ENCODE measurements at regions not wholly inside any gene's neighbourhood (a gene's known extent, or its start where the extent isn't known, plus 50 kb on each side); places are given as distances from the start of the nearest gene placed in this dataset.
A peak's percentile ranks its signal among the peaks of the same experiment; 100 is the strongest.
"Not testable (repeated sequence)": the region's sequence is repeated elsewhere in the genome, so short reads cannot be mapped to it uniquely, and the experiment has no call there.

DNA sequence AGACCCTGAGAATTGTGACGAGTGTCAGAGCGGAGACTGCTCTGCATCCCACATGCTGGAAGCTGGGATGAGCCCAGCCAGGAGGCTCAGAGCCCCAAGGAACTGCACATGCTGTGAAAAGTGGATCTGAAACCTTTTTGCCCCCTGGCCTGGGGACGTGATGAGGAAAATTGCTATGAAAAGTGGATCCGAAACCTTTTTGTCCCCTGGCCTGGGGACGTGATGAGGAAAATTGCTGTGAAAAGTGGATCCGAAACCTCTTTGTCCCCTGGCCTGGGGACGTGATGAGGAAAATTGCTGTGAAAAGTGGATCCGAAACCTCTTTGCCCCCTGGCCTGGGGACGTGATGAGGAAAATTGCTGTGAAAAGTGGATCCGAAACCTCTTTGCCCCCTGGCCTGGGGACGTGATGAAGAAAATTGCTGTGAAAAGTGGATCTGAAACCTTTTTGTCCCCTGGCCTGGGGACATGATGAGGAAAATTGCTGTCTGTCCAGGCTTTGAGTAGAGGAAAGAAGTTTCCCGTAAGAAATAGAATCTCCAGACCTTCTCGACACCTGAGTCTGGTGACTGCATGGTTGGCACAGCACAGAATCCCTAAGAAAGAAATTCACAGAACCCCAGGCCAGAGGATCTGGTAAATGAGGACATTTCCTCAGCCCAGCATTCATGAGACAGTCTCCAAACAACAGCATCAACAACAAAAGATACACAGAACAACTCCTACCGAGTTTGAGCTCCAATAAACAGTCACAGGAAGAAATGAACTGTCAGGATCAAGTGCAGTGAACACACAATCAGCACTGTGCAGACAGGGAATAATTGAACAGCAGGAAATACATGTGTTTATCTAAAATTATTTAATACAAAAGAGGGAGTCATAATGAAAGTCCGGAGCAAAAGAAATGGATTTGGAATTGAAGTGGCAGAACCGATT is 188.8 kb downstream of the LAT start:
- DNase-seq (ENCODE audit: low read depth); H3K4me3 ChIP-seq (ENCODE audit: control insufficient read depth, low read depth, low read length): not testable (repeated sequence)

- not testable (repeated sequence) for H3K4me3 ChIP-seq (ENCODE audit: control insufficient read depth, low read depth, low read length); DNase-seq (ENCODE audit: low read depth)
These were observed 187.4 kb downstream of the LAT start for GRCh38 chr16:29172098-29172724.

GRCh38 chr16:29171296-29171695 is 186.4 kb downstream of the LAT start:
- H3K4me3 ChIP-seq (ENCODE audit: control insufficient read depth, low read depth, low read length); DNase-seq (ENCODE audit: low read depth): not testable (repeated sequence)

GRCh38 chr16:29170393-29171119 is 185.7 kb downstream of the LAT start:
- DNase-seq (ENCODE audit: low read depth); H3K4me3 ChIP-seq (ENCODE audit: control insufficient read depth, low read depth, low read length): not testable (repeated sequence)

GRCh38 chr16:29169295-29169994 is 184.6 kb downstream of the LAT start:
- not testable (repeated sequence) for DNase-seq (ENCODE audit: low read depth); H3K4me3 ChIP-seq (ENCODE audit: control insufficient read depth, low read depth, low read length)

GRCh38 chr16:29168515-29169259 is 183.8 kb downstream of the LAT start:
- DNase-seq (ENCODE audit: low read depth); H3K4me3 ChIP-seq (ENCODE audit: control insufficient read depth, low read depth, low read length): not testable (repeated sequence)

DNA sequence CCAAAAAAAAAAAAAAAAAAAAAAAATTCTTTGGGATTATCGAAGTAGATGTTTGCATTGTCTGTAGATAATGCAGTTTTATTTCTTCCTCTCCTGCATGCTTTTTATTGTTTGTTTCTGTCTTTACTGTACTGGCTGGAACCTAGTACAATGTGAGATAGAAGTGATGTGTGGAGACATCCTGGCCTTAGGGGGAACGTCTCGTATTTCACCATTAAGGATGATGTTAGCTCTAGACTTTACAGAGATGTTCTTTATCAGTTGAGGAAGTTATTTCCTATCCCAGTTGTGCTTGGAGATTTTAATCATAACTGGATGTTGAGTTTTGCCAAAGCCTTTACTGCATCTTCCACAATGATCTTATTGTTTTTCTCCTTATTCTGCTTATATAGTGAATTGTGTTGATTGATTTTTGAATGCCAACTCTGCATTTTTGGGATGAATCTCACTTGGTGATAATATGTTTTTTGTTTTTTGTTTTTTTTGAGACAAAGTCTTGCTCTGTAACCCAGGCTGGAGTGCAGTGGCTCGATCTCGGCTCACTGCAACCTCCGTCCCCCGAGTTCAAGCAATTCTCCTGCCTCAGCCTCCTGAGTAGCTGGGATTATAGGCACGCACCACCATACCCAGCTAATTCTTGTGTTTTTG is 179.7 kb downstream of the LAT start:
- not testable (repeated sequence) for H3K4me3 ChIP-seq (ENCODE audit: control insufficient read depth, low read depth, low read length); DNase-seq (ENCODE audit: low read depth)

GRCh38 chr16:29160171-29160570 is 175.3 kb downstream of the LAT start:
- DNase-seq (ENCODE audit: low read depth); H3K4me3 ChIP-seq (ENCODE audit: control insufficient read depth, low read depth, low read length): not testable (repeated sequence)

- not testable (repeated sequence) for H3K4me3 ChIP-seq (ENCODE audit: control insufficient read depth, low read depth, low read length); DNase-seq (ENCODE audit: low read depth)
These were observed 174.8 kb downstream of the LAT start for GRCh38 chr16:29159603-29160002.

GRCh38 chr16:29158785-29159184 is 173.9 kb downstream of the LAT start:
- TF ChIP-seq, protein P1, sequence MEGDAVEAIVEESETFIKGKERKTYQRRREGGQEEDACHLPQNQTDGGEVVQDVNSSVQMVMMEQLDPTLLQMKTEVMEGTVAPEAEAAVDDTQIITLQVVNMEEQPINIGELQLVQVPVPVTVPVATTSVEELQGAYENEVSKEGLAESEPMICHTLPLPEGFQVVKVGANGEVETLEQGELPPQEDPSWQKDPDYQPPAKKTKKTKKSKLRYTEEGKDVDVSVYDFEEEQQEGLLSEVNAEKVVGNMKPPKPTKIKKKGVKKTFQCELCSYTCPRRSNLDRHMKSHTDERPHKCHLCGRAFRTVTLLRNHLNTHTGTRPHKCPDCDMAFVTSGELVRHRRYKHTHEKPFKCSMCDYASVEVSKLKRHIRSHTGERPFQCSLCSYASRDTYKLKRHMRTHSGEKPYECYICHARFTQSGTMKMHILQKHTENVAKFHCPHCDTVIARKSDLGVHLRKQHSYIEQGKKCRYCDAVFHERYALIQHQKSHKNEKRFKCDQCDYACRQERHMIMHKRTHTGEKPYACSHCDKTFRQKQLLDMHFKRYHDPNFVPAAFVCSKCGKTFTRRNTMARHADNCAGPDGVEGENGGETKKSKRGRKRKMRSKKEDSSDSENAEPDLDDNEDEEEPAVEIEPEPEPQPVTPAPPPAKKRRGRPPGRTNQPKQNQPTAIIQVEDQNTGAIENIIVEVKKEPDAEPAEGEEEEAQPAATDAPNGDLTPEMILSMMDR (conservative IDR thresholded peaks at IDR 0.05; ENCODE audit: control insufficient read depth, insufficient read depth, low read depth, low read length) = no peak
- H3K4me3 ChIP-seq (ENCODE audit: control insufficient read depth, low read depth, low read length) = no peak overlapping the region
- no peak for DNase-seq (ENCODE audit: low read depth)

DNA sequence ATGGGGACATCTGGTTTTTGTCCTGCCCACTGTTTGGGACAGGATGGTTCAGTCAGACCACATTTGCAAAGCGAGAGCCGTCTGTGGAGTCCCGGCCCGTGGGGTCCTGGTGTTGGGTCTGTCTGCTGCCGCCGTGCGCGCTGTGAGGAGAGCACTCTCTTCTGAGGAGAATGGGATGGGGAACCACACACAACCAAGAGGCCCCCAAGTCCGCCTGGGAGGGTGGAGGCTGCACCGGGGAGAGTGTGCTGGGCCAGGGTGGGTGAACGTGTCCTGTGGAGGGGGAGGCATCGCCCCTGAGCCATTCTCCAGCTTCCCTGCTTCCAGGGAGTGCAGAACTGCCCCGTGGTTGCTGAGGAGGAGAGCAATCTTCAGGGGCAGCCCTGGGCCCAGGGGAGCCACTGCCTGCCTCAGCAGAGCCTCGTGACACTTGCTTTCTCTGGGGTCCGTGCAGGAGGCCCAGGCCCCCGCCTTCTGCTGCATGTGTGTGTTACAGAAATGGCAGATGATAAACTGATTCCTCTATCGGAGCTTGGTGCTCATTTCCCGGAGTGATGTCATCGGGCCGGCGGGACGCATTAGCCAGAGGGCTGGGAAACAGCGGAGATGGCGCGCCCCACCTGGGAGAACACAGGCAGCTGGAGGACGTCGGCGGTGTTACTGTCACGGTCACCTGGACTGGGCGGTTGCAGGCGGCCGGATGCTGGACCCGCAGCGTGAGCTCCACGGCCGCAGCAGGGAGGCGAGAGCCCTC is 173.4 kb downstream of the LAT start:
- not testable (repeated sequence) for DNase-seq (ENCODE audit: low read depth); H3K4me3 ChIP-seq (ENCODE audit: control insufficient read depth, low read depth, low read length)

DNA sequence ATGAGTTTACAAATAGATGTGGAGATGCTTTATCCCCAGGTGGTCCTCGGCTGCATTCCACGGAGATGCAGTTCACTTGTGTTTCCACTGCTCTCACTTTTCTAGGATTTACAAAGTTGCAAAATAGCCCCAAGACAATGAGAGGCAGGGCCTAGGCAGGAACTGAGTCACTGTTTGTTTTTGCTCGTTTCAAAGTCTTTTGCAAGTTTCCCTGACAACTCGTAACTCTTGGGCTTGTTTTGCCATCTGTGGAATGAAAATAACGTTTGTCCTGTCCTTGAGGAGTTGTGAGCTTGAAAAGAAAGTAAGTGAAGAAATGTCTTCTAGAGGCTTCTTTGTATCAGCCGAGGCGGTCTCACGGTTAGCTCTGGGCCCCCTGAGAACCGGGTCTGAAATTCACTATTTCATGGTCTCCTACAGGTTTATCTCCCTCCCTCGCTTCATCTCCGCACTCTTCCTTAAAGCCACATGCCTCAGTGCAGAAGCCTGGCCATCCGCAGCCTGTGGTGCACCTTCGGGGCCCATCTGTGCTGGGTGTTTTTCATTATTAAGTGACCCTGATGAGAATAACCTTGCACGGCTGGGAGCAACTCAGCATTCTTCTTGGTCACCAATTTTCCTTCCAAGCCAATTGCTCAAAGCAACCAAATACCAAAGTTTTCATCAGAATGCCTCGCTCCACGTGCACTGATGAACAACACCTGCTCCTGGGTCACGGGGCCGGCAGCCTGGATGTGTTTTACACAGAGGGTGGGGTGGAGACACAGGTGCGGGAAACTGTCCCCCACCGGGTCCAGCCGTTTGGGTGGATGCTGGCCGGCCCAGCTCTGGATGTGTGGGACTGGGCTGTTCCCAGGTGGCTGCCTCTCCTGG is 172.4 kb downstream of the LAT start:
- DNase-seq (ENCODE audit: low read depth) = peak; percentile 94
- not testable (repeated sequence) for H3K4me3 ChIP-seq (ENCODE audit: control insufficient read depth, low read depth, low read length)

Measured in fibroblast of mammary gland (primary cell).